Cardiac septum (tissue), 1 donor: ENCODE measurements at regions not wholly inside any gene's neighbourhood (a gene's known extent, or its start where the extent isn't known, plus 50 kb on each side); places are given as distances from the start of the nearest gene placed in this dataset.

Experiments used
- DNase-seq: peaks from one replicate; pipeline ENCODE4 v3.0.0-alpha.2; 2020; ENCODE audit warnings: low spot score
- intact Hi-C: fragments of 100-400 bp; cut with DNase I; formaldehyde crosslinking; loops from one replicate; pipeline ENCODE4 v1.14.0; 2022
- donor health status: DM: no; HTN: no; CAD: no.

DNA sequence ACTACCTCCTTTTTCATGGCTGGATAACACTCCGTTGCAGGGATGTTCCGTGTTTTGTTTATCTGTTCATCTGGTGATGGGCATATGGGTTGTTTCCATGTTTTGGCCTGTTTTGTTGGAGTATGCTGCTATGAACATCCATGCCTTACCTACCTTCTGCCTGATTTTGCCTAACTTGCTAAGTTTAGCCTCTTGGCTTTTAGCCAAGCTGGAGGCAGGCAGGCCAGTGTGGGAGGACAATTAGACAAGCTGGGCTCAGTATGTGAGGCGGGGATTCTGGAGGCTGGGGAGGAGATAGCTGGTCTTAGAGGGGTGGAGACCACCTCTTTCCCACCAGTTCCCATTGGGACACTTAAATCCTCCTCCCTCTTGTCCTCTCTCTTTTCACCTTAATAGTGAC is 98.4 kb upstream of the WNT4 start:
- DNase-seq = no peak
- intact Hi-C loops = no loop called here

- intact Hi-C loops = no loop called here
- DNase-seq = no peak
Observed at GRCh38 chr1:22241811-22242210, 98.9 kb upstream of the WNT4 start.

DNA sequence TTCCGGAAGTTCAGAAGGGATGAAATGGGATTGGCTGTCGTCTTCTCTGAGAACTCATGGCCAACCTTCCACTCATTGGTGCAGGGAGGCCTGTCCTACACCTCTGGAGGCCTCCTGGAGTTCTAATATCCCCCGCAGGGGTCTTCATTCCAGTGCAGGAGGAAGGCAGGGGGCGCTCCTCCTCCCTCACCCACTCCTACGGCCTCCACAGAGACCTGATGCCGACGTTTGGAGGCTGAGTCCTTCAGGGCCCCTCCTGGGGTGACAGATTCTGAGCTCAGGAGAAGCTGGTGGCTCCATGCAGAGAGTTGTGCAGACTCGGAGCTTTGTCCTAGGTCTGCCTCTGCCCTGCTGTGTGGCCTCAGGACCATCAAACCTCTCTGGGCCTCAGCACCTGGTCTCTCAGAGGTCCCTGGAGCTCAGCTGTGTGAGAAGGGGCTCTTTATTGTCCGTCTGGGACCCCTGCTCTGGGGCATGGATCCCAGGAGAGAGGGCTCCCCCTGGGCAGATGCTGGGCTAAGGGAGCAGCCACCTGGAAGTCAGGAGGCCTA is 102.3 kb upstream of the WNT4 start:
- intact Hi-C loops = no loop called here
- DNase-seq = no peak

DNA sequence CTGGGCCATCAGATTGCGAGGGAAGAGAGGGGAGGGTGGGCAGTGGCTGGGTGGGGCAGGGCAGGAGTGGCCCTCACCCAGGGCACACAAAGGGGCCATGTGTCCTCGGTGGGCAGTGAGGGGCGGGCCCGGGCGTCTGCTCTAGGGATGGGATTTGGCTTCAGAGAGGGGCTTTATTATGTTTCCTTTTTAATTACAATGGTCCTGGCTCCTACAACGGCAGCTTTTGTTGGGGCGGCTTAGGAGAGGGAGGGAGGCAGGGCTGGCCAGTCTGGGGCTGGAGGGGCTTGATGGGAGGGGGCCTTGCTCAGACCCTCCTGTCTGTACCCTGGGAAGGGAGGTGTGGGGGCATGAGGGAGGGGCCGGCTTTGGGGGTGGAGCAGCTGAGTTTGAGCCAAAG is 102.8 kb upstream of the WNT4 start:
- intact Hi-C loops = no loop called here
- DNase-seq = no peak

DNA sequence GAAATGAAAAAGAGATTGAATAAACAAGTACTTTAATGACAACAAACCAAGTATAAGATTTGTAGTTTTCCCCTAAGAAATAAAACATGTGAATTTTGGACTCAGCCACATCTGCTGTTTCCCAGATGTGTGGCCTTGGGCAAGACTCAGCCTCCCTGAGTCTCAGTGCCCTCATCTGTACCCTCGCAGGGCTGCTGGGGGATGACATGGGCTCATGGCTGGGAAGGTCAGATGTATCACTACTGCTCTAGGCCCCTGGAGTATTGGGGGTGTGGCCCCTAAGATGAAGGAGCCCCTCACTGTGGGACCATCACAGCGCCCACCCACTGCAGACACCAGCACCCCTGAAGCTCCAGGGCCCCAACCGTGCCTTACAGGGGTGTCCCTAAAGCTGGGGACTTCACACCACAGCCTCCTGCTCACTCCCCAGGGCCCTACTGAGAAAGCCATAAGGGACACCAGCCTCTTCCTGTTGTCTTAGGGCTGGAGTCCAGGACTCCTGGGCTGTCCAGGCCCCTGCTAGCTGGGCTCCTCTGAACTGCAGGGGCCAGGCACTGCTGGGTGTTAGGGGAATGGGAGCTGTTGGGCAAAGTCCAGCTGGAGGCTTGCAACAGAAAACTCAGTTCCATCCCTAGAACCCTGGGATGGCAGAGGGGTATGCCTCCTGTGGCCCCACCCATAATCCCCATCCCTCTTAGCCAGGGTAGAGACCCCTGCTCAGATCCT is 104.0 kb upstream of the WNT4 start:
- intact Hi-C loops = no loop called here
- DNase-seq = no peak

GRCh38 chr1:22247527-22248245 is 104.8 kb upstream of the WNT4 start:
- no peak for DNase-seq
- intact Hi-C loops = no loop called here

- DNase-seq = no peak
- intact Hi-C loops = no loop called here
Observed at GRCh38 chr1:22248746-22249145, 105.8 kb upstream of the WNT4 start.

- no peak for DNase-seq
- intact Hi-C loops = no loop called here
Observed at GRCh38 chr1:22249928-22250680, 107.2 kb upstream of the WNT4 start.

DNA sequence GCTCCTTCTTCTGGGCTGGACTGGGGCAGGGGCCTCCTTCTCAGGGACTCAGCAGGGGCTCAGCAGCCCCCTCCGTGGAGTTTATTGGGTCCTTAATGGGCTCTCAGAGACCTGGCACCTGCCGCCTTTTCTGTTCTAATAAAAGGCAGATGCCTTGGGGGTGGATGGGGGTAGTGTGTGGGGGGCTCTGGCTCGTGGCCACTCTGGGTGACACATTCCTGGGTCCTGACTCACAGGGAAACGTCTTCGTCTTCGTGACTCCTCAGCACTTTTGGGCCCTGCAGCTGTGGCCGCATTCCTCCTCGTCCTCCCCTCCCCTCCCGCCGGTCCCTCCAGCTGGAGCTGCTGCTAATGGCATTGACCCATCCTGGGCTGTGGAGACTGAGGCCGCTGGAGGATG is 107.8 kb upstream of the WNT4 start:
- intact Hi-C loops = no loop called here
- no peak for DNase-seq

GRCh38 chr1:22252251-22252650 is 109.4 kb upstream of the WNT4 start:
- intact Hi-C loops = no loop called here
- DNase-seq = no peak

- intact Hi-C loops = no loop called here
- no peak for DNase-seq
Observed at GRCh38 chr1:22253012-22253790, 110.3 kb upstream of the WNT4 start.

DNA sequence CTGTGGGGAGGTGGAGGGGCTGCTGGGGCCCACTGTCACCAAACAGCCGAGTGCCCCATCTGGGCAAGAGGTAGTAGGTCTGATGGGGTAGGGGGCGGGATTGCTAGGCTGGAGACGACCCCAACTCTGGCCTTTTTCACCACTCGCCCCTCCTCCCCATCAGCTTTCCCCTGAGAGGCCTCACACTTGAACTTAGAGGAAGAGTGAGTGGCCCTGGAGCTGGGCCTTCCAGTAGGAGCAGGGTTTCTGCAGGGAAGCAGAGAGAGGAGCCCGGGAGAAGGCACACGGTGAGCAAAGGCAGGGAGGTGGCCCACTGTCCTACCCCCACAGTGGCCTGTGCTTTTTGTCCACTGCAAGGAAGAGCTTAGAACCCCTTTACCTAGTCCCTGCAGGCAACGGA is 111.9 kb upstream of the WNT4 start:
- no peak for DNase-seq
- intact Hi-C loops = no loop called here

GRCh38 chr1:22255341-22256212 is 112.7 kb upstream of the WNT4 start:
- intact Hi-C loops = no loop called here
- no peak for DNase-seq

- intact Hi-C loops = no loop called here
- DNase-seq = no peak
Observed at GRCh38 chr1:22256213-22256512, 113.3 kb upstream of the WNT4 start.

GRCh38 chr1:22257290-22258275 is 114.7 kb upstream of the WNT4 start:
- no peak for DNase-seq
- intact Hi-C loops = no loop called here

DNA sequence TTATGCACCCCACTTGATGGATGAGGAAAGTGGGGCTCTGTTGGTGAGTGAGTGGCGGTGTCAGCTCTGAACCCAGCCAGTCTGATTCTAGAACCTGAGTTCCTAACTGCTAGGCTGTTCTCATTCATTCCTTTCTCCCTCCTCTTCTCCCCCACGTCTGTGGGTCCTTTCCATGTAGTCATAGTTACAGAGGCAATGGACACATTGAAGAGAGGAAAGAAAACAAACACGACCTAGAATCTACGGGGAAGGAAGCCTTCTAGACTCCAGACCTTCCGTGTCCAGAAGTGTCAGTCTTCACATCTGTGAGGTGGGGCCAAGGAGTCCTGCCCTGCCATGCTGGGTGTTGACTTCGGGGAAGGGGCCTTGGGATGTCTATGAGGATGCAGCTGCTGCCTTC is 115.8 kb upstream of the WNT4 start:
- DNase-seq = no peak

DNA sequence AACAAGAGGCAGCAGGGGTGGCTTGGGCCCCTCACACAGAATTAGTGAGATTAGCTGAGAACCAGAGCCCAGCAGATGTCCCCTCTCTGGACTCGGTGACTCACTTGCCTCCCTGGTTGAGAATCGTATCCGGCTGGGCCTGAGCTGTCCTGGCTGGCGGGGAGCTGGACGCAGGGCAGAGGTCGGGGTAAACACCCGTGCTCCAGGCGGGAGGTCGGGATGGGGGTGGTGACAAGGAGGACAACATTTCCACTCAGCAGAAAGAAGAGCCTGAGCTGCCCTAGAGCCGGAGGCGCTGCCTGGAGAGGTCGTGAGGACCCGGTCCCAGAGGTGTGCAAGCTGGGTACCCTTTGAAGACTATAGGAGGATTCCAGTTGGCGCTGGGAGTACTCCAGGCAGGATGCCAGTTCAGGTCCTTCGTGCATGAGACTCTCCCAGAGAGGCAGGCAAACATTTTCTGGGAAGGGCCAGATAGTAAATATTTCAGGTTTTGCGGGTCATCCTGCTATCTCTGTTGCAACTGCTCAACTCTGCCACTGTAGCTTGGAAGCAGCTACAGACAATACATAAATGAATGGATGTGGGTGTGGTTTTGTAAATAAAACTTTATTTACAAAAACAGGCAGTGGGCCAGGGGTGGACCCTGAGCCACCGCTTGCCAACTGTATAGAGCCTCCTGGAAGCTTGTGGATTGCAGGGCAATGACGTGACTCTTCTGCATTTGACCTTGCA is 116.8 kb upstream of the WNT4 start:
- DNase-seq = no peak
- intact Hi-C loops = no loop called here

More for the DNA sequence above, 115.8 kb upstream of the WNT4 start:
- intact Hi-C loops = no loop called here
